ENCODE measurements at regions not wholly inside any gene's neighbourhood (a gene's known extent, or its start where the extent isn't known, plus 50 kb on each side); places are given as distances from the start of the nearest gene placed in this dataset.

DNA sequence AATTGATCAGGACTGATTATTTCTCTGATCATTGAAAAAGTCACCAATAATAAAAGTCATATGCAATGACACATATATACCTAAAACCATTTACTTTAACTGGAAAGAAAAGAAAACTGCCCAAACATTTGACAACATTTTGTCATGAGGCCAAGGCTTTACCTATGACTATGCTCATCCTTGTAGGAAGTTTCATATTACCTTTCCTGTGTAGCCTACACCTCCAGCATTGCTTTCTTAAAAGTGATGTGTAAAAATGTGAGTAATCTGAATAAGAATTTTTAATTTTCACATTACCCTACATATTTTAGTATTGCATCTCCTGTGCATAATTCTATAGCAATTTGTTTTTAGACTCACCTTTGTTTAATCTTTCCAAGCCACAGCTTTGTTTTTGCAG lies 419.8 kb upstream of the FIGN start:
- DNase-seq = no peak

DNA sequence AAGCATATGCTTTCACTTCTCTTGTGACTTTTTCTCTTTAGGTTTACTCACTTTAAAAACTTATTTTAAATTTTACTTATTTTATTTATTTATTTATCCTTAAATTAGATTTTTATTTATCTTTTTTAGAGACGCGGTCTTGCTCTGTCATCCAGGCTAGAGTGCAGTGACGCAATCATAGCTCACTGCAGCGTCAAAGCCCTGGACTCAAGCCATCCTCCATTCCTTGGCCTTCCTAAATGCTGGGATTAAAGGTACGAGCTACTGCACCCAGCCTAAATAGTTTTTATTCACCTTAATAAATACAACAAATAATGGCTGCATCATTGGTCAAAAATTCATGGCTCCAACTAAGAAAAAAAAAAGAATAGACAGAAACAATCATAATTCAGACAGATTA lies 415.7 kb upstream of the FIGN start:
- DNase-seq = no peak

DNA sequence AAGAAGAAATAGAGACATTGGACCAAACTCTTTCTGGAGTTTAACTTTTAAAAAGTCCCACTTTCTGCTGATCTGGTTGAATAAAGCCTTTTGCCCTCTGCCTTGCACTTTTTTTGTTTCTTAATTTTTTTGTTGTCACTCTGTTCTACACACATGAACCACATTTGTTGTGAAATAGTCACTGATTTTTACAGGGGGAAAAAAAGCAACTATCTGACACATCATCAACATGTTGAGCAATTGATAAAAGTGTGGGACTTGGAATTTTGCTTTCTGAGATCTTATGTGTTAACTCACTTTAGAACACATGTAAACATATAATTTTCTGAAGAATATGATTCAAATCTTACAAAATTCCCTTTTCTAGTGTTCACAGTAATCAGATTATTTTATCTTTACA lies 414.8 kb upstream of the FIGN start:
- DNase-seq = no peak

DNA sequence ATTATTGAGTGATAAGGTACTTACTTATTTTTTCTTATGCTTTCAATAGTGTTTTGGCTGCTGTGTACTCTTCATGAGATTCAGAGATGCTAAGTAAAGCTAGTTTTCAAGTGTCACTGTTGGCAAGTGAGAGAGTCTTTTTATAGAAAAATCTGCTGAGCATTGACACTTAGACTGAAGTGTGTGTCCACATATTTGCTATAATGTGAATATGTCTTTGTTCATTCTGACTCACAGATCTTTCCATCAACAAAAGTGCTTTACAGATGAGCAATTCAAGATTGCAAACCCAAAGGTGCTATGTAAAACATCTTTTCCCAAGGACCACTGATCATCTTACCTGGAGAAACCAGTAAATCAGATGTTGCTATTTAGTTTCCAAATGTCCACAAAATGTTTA lies 410.6 kb upstream of the FIGN start:
- no peak for DNase-seq

DNA sequence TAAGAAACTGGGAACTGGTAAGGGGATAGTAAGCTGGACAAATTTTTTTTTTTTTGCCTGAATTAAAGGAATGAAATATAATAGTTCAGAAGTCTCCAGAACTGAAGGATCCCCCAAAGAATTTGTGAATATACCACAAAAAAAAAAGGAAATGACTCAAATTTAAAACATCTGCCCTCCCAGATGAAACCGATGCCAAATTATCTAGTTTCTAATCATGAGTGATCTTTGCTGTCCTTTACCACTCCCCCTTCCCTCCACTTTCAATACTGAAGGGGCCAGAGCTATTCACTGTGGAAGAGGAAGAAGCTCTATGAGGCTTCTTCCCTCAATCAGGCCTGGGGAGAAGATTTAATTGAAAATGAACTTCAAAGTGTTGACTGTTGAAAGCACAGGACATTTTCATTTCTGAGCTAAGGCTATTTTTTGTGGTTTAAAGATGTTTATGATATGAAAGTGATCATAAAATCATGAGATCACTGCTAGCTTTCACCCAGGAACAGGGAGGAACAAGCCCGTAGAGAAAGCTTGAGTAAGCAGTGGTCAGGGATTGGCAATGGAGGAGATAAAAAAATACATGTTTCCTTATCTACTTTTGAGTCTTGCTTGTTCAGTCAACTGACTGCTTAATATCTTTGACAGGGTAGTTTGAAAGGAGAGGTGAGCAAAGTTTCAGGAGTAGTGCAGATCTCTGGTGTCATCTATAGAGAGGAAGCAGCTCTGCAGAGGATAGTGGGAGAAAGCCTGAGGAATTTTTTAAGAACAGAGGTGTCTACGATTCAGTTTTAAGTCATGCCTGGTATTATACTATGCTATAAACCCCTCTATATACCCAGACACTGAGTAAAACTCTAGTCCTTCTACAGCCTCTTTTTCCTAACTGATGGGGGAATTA lies 409.5 kb upstream of the FIGN start:
- DNase-seq = no peak

DNA sequence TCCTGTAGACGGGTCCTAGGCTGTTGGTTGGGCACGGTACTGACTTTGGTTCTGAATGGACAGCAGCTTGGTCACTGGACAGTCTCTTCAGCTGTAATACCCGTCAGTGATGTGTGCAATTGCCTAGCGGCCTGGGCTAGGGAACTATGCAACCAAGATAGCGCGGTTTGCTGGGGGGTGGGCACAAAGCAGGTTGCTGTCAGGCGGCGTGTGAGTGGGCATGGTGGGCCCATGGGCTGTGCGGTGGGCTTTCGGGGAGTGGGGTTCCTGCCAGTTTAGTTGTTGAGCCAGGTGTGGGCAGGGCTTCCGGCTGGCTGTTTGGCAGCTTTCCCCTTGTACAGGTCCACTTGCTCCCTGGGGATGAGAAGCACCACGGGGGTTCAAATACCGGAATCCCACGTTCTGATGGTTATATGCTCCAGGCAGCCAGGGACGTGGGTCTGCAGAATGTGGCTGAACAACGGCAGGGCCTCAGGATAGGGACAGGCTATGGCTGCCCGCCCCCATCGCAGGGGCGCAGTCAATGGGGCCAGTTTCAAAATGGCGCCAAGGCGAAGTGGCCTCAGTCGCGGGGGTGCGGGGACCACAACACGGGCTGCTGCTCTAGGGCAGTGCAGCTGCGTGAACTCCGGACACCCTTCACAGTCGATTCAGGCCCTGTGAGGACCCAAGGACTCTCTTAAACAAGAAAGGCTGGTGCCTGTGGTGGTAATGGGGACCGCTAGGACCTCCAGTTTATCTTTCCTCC lies 407.5 kb upstream of the FIGN start:
- no peak for DNase-seq

DNA sequence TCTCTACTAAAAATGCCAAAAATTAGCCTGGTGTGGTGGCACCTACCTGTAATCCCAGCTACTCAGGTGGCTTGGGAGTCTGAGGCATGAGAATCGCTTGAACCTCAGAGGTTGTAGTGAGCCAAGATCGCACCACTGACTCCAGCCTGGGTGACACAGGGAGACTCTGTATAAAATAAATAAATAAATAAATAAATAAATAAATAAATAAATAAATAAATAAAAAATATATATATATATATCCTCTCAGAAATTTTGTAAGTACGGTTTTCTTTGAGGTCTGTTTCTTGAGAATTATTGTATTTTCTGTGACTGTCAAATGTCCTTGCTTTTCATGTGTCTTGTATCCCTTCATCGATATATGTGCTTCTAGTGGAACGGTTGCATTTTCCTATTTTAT lies 406.9 kb upstream of the FIGN start:
- no peak for DNase-seq

DNA sequence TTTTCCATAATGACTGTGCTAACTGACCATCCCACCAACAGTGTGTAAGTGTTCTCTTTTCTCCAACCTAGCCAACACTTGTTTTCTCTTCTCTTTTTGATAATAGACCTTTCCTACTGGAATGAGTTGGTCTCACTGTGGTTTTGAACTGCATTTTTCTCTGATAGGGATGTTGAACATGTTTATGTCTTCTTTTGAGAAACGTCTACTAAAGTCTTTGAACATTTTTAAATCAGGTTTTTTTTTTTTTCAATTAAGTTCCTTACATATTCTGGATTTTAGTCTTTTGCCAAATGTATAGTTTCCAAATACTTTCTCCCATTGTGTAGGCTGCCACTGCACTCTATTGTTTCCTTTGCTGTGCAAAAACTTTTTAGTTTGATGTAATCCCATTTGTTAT lies 405.5 kb upstream of the FIGN start:
- DNase-seq = no peak

DNA sequence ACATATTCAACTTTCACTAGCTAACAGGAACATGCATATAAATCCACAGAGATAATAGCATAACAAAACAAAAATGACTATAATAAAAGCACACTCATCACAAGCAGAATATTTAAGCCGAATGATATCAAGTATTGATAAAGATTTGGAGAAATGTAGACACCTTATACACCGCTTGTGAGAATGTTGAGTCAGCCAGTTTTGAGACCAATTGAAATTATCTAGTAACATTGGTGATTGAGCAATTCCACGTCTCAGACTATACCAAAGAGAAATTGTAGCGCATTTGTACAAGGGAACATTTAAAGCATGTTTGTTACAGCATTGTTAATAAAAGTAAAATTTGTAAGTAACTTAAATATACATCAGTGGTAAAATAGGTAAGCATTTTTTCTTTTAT lies 402.9 kb upstream of the FIGN start:
- DNase-seq = no peak

DNA sequence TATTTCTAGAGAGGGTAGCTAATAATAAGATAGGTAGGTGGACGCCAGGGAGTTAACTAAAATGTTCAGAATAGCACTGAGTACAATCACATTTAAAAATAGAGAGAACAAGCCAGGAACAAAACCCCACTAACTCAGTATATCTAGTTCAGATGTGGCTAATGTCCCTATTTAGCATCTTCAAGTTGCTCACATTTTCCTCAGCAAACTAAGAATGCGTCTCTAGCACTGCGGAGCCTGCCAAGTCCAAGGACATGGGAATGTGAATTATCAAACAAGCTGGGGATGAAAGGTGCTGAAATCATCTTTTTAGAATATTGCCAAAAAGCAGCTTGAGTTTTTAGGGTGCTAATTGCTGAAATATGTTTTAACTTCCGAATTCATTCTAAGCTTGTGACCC lies 398.5 kb upstream of the FIGN start:
- no peak for DNase-seq

DNA sequence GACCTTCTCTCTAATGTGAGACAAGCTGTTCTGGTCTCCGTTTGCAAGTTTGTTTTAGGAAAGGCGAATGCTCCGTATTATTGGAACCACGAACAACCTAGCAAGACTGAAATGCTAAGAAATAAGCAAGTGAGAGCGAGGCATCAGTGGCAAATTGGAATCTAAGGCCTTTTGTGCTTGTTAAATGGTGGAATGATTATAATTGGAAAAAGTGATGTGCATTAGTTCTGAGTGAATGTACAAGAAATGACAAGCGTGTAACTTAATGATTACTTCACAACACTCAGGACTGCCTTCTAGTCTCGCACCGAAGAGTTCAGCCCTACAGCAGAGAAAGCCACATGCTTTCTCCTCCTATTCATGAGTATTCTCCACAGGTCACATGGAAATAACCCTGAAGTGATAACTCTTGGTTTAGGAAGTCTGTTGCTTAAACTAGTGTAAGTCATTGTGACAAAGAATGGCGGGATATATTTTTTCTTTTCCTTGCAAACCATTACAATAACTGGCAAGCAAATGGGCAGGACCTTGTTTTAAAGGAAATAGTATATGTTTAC lies 392.2 kb upstream of the FIGN start:
- DNase-seq = no peak

DNA sequence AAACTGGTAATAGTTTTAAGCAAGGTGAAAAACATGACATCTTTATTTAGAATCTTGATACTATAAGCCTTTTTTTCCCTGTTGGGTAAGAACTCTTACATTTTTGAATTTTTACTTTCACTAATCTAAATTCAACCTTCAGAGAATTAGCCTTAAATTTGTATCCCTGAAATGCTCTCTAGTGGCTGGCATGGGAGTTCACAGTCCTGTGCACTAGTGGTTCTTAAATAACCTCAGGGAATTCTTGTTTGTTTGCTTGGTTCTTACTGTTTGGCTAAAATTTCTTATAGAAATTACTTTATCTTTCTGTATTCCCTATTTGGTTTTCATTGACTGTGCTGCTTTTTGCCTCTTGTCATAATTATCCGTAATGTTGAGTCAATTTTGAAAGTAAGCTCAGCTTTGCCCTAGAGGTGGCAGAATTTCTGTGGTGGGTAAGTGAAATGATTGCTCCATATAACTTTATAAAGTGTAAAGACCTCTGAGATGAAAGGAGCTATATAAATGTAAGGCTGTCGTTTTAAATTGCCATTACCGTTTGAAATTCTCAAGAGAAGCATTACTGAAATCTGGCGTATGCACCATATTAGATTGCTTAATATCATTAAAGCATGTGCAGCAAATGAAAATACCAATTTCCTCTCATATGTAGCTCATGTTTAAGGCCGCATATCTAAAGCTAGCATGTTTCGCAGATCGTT lies 391.3 kb upstream of the FIGN start:
- DNase-seq = no peak

DNA sequence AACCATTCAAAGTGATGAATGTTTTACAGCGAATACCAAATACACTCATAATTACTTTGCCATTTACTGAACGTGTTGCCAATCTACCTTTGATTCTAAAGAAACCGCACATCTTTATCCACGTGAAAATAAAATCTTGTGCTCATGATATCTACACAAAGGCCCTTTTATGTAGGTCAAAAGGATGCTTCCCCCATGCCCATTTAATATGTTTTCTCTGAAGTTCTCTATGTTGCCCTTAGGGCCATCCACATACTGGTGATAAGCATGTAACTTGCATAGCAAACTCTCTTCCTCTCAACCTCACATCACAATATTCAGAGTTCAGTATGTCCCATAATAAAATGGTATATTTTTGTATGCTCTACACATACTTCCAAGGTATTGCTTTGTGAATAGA lies 380.0 kb upstream of the FIGN start:
- no peak for DNase-seq

DNA sequence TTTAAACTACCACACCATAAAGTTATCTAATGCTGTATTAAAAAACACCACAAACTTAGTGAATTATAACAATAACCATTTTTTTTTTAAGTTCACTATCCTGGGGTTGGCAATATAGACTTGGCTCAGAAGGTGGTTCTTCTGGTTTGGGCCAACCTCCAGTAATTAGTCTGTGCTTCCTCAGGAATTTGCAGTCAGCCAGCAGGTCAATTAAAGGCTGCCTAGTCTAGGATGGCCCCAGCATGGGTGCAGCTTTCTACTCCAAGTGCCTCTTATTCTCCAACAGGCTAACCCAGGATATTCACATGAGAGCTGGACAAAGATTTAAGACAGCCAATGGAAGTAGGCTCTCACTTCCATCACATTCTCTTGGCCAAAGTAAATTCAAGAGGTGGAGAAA lies 379.1 kb upstream of the FIGN start:
- no peak for DNase-seq

DNA sequence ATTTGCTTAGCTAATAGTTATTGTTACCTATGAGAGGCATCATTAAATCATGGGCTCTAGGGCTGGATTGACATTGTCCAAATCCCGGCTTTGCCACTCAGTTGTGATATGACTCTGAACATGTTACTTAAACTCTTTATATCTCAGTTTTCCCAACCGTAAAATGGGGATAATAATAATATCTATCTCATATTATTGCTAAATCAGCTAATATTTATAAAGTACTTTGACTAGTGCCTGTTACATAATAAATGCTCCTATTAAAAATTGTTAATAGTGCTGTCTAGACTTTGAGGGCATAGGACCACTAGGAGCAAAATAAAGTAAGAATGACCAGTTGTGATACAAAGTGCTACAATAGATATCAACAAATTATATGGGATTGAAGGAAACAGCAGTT lies 376.3 kb upstream of the FIGN start:
- DNase-seq = no peak

DNA sequence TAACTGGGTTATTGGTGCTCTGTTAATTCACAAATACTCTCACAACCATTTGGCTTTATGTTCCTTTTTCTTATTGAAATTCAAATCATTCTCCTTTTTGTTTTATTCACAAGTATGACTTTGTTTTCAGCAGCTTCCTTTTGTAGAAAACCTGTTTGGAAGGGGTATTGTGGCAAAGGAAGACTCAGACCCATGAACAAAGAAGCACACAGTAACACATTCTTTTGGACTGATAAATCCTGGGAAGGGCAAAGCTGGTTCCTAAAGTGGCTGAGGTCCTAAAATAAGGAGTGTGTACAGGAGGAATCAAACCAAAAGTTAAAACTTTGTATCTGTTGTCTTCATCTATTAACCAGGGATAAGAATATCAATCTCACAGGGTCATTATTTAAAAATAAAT lies 374.7 kb upstream of the FIGN start:
- DNase-seq = no peak

DNA sequence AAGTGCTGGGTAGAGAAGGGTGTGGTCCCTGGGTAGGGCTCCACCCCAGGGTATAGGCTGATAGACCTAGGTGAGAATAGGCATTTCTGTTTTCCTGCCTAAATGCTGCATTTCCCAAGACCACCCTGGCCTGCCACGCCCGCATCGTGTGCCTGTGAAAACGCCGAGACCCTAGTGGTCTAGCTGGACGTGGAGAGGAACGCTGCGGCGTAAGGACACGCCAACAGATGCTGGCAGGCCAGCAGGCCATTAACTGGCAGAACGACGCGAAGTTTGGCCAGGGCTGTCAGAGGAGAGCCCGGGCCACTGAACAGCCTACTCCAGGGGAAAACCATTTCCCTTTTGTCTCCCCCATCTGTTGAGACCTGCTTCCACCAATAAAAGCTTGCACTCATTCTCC lies 373.2 kb upstream of the FIGN start:
- DNase-seq = no peak

DNA sequence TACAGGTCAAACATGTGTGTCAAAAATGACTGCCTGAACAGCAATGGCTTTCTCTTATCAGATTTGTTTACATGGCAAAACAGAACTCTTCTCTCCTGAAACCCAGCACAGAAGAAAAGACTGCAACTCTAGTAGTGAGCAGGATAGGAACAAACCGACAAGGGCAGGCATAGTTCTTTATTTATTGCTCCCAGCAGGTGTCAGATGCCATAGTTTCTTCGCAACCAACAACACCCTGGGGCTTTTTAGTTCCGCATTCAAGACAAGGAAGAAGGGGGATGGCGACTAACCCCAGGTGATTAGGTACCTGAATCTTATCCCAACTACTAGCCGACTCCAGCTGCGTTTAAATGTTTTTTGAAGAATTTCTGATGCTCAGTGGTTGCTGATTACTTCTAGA lies 367.5 kb upstream of the FIGN start:
- DNase-seq = no peak

DNA sequence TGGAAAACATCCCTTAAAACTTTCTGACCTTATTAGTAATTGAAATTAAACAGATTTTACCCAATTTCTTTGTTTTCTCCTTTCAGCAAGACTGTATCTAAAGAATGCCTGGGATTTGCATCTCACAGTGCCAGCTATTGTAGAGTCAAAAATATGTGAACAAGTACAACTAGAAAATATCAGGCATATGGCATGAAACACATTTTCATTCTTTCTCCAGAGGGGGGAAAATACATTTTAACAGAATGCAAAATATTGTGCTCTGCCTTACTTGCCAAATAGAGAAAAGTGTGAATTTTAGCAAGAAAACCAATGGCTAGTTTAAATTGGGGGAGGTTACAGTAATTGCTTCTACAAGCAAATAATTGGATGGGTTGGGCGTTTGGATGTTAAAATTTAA lies 366.6 kb upstream of the FIGN start:
- no peak for DNase-seq

DNA sequence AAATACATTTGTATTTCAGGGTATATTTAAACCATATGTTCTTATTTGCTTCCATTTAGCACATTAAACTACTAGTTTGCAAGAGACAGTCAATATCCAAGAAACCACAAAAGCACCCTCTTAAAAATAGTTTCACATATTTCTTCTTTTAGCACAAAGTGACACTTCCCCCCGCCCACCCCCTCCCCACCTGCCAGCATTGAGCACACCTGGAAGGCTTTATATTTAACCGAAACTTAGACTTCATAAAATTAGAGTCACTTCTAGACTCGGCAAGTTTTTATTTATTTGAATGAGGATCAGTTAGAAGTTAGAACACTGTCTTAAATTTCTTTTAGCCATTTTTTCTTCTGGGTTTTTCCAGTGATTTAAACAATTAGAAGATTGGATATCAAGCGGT lies 355.9 kb upstream of the FIGN start:
- no peak for DNase-seq

DNA sequence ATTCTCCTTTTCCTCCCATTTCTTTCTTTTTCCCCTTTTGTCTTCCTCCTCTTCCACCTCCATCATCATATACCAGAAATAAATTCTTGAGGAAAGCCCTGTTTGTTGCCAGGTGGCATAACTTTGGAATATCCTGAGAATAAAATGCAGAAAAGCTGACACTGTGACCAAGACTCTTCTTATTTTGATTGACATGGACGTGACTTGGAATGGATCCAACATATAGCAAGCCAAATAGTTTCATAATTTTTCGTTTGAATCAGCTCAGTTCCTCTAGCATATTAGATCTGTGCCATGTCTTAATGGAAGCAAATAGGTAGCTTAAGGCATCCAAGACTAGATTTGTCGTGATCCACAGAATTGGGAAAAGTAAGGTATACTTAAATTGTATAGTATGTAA lies 354.7 kb upstream of the FIGN start:
- DNase-seq = no peak

DNA sequence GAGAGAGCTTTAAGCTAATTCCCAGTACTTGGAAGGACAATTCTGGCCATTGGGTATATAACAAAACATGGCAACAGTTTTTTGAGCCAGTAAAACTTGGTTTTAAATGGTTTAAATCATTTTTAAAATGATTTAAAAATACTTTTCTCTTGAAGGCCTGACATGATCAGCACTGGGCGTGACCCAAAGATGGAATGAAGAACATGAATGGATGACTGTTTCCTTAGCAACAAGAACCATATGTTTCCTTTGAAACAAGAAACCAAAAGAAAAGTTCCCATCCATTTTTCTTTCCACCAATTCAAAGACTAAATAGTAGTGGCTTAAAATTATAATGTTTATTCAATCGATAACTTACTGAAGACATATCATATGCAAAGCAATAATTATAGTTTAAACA lies 348.3 kb upstream of the FIGN start:
- no peak for DNase-seq

DNA sequence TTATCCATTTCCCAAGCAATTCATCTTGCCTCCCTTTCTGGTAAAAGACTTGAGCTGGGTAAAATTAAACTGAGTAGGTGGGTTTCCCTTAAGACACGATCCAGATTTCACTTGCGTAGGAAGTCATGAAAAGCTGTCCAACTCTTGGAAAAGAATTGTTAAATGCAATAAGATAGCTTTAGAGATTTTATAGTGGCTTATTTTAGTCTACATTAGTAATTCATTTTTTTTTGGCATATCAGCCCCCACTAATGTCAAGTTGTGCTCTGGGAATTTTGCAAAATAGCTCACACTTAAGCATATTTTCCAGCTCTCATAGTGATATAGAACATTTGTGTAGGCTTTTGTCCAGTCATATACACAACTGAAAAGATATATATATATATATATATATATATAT lies 344.7 kb upstream of the FIGN start:
- DNase-seq = no peak

DNA sequence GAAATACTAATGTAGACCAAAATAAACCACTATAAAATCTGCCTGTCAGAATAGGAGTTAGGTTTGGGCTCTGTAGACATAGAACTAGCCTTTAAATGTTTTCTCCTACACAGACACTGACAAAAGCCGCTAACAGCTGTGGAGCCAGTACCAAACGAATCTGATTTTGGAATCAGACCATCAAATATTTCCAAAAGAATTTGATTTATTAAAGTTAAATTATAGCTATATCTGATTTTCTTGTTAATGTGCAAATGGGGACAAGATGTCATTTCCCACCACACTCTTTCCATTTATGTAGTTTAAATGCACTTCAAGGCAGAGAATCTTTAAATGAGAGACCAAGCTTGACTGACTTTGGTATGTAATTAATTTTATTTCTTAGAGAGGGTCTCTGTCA lies 343.4 kb upstream of the FIGN start:
- DNase-seq = no peak

All from stimulated activated CD4-positive, alpha-beta T cell treated with anti-CD3 and anti-CD28 coated beads, Interleukin-15, amount 100 ng/mL, for 24 hours (primary cell).